Hematopoietic multipotent progenitor cell (in vitro differentiated cells): ENCODE measurements at regions not wholly inside any gene's neighbourhood (a gene's known extent, or its start where the extent isn't known, plus 50 kb on each side); places are given as distances from the start of the nearest gene placed in this dataset.

Source experiments
- DNase-seq, 3 donors: peaks; one replicate each; pipeline ENCODE4 v3.0.0-alpha.2; 2011 to 2015; ENCODE audit warnings: low read depth in 2 of 3, low spot score in 2 of 3

- DNase-seq: no peak
Measured at GRCh38 chr12:92471551-92471950, 231.2 kb upstream of the PLEKHG7 start.

DNA sequence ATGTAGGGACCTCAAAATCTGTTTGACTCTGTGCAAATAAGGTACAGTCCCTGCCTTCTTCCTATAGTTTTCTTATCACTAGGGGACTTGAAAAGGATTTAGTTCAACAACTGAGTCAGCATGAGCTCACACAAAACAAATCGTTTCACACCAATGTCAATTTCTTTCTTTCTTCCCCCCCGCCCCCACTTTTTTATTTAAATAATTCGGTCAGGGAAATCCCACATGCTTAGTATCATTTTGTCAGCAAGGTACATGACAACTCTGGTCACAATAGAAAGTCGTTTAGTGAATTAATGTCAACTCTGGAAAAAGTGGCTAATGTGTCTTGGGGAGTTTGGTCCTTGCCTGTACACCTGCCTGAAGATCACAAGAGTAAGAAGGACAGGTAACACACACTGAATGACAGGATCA, 232.2 kb upstream of the PLEKHG7 start:
- DNase-seq: no peak

DNA sequence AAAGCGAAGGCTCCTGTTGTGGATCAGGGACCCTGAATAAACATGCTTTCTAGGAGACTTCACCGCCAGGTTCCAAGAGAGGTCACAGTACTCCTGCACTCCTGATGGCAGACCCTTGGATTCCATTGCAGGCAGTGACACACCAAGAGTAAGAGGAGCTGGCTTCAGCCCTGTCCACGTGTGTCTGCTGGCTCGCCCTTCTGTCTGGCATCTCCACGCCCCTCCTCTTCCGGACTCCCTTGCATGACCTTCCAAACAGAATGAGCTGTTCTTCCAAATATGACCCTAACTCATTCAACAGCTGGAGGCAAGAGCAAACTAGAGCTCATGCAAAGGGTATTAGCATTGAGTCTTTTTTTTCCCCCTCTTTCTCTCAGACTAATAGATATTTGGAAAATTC, 233.0 kb upstream of the PLEKHG7 start:
- DNase-seq: no peak

GRCh38 chr12:92468358-92469020, 234.3 kb upstream of the PLEKHG7 start:
- no peak for DNase-seq

GRCh38 chr12:92467886-92468285, 234.9 kb upstream of the PLEKHG7 start:
- DNase-seq: no peak

DNA sequence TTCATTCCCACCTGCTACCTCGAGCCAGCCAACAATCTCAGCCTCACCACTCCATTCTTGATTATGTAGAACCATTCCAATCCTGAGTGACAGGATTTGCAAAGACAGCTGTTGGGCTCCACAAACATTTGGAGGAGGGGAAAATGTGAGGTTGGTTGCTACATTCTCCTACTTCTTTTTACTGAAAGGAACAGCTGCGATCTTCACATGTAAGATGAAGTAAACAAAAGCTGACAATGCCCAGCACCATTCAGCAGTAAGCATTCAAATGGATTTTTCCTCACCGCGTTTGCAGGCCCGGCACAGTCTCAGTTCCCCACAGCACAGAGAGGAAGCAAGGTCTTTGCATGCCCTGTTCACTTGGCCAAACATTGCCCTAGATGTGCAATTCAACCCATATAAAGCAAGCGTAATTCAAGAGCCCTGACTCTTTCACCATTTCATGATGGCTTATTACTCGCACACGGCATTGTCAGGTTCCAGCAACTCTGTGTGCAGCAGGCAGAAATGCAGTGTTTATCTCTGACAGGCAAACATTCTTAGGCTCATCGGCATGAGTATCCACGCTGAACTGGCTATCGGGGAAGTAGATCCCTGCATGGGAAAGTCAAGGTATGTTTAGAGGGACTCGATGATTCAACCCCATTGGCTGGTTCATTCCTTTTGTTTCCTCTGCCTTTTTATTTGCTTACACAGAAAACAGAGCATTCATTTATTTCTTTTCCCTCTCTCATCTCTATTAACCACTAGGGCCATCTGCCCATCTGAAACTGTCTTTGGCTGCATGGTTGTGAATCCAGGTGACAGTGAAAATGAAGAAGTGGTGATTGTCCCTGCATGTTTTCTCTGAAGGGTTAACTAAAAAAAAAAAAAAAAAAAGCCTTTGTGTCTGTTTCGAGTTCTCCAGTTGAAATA, 236.1 kb upstream of the PLEKHG7 start:
- no peak for DNase-seq

- DNase-seq: no peak
Measured at GRCh38 chr12:92465786-92466295, 236.9 kb upstream of the PLEKHG7 start.

GRCh38 chr12:92464911-92465310, 237.9 kb upstream of the PLEKHG7 start:
- no peak for DNase-seq

DNA sequence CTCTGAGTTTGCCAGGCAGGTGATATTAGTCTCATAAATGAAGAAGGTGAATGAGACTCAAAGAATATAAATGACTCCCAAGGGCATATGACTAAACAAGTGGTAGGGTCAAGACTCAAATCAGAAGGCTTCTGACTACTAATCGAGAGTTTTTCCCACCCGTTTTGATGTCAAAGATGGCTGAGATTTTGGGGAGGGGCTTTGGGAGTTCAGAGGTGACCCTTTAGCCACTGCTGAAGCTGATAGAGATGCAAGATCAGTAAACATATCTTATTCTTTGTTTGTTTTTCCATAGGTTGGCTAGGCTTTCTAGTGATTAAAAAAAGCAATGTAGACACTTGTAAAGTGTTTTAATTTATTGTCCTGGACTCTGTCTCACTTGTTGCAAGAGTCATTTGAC, 239.6 kb upstream of the PLEKHG7 start:
- no peak for DNase-seq

DNA sequence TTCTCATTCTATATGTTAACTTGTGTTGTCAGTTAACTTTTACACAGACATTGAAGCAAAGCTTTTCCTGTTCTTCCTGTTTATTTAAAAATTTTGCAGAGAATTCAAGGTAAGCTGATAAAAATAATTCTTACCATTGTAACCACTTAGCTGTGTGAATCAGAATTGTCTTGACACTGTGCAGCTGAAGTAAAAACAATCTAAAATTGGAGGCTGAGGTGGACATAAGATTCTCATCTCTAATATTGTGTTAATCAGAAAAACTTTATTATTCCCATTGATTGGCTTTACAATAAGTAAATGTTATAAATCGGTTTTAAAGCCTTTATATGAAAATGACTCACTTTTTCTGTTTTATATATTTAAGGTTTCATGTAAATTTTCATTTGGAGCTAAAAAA, 240.3 kb upstream of the PLEKHG7 start:
- DNase-seq: no peak

DNA sequence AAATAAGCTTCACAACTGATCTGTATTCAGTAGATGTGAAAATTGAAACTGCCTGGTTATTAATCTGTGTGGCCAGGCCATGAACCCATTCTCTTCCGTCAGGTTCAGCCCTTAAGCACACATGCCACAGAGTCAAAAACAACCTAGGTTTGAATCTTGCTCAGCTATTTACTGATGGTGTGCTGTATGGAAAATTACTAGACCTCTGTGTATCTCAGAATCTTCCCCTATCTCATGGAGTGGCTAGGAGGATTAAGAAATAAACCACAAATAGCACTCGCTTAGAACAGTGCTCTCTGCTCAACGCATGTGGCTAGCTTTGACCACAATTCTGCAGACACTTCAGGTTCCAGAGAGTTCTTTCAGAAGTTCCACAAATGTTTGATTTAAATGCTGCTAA, 240.7 kb upstream of the PLEKHG7 start:
- peak in 1 of 3 donors; percentile 22 for DNase-seq

- DNase-seq: no peak
Measured at GRCh38 chr12:92459850-92460249, 242.9 kb upstream of the PLEKHG7 start.

- no peak for DNase-seq
Measured at GRCh38 chr12:92458996-92459395, 243.8 kb upstream of the PLEKHG7 start.

DNA sequence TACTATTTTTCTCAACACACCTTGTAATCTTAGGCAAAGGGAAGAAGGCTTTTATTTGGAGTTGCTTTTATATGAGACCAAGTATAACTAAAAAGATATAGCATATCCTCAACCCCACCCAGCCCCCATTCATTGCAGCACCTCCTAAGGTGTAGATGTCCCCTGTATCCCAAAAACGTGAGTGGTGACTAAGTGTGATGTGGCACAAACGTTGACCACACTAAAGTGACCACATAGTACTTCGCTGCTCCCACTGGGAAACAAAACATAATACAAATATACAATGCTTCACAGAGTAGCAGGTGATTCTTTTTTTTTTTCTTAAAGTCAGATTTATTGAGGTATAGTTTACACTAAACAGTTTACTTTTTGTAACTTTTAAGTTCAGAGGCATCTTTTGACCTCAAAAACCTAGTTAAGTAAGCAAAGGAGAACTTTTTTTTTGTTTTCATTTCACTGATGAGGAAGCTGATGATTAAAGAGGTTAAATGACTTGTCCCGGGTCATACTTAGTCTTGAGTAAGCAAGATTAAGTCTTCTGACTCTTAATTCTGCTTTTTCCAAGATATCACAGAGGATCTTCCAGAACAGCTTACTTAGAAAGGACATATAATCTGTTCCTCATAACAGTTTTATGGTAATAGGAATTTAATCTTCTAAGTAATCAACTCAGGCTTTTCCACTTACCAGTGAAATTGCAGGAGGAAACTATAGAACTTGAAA, 245.2 kb upstream of the PLEKHG7 start:
- no peak for DNase-seq

- no peak for DNase-seq
Measured at GRCh38 chr12:92452763-92453162, 250.0 kb upstream of the PLEKHG7 start.

- no peak for DNase-seq
Measured at GRCh38 chr12:92446083-92446460, 256.7 kb upstream of the PLEKHG7 start.

DNA sequence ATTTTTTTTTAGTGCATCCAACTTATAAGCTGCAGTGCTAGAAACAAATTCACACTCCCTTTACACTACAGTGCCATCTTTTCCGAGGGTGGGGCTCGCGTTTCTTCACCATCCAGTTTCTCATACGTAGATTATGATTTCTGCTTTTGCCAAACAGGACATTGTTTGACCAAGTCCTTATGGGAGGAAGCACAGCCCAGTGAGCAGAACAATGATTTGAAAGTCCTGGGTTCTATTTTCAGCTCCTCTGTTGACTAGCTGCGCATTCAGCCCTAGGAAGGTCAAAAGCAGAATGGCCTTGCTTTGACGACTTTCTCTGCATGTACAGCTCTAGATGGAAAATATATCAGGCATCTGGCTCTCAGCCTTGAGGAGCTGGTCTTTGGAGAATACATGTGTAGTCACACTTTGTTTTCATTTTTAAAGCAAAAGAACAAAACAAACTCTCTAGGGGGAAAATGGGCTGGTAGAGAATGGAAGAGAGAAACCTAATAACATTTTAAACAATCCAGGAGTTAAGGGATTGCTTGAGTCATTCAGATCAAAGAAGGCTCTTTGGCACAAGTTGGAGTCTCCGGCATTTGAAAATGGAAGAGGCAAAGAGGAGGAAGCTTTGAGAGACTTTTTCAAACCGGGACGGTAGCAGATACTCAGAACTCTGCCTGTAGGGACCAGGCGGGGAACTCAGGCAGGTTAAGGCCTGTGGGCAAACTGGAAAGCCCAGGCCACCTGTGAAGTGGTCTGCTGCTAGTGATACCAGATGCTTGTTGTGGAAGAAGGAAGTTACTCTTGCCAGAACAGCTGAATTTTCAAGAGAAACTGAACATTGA, 257.3 kb upstream of the PLEKHG7 start:
- DNase-seq: peak in 2 of 3 donors; percentile 22 to 65

- peak in 1 of 3 donors; percentile 39 for DNase-seq
Measured at GRCh38 chr12:92444763-92445162, 258.0 kb upstream of the PLEKHG7 start.

GRCh38 chr12:92442782-92443181, 260.0 kb upstream of the PLEKHG7 start:
- DNase-seq: no peak

GRCh38 chr12:92440072-92440471, 262.7 kb upstream of the PLEKHG7 start:
- DNase-seq: no peak
